Endodermal cell (in vitro differentiated cells): ENCODE measurements at regions not wholly inside any gene's neighbourhood (a gene's known extent, or its start where the extent isn't known, plus 50 kb on each side); places are given as distances from the start of the nearest gene placed in this dataset.
"Not testable (repeated sequence)": the region's sequence is repeated elsewhere in the genome, so short reads cannot be mapped to it uniquely, and the experiment has no call there.

ENCODE experiments used
- DNase-seq: peaks from one replicate; pipeline ENCODE4 v3.0.0-alpha.2; 2017
- H3K27ac ChIP-seq: 2 replicates; pipeline ENCODE4 v1.5.1; 2013; ENCODE audit warnings: mild to moderate bottlenecking, low read depth, low read length, moderate library complexity
- H3K27me3 ChIP-seq: 2 replicates; pipeline ENCODE4 v1.6.1; 2013; ENCODE audit warnings: mild to moderate bottlenecking, low read length, moderate library complexity; ENCODE audit not compliant: insufficient read depth, control insufficient read depth, poor library complexity, severe bottlenecking
- H3K36me3 ChIP-seq: 2 replicates; pipeline ENCODE4 v1.7.0; 2013; ENCODE audit warnings: mild to moderate bottlenecking, low read length, moderate library complexity; ENCODE audit not compliant: control insufficient read depth, insufficient read depth
- H3K4me1 ChIP-seq: one replicate; pipeline ENCODE4 v1.7.0; 2013; ENCODE audit warnings: low read length; ENCODE audit not compliant: control insufficient read depth, insufficient read depth
- H3K4me3 ChIP-seq: 2 replicates; pipeline ENCODE4 v1.5.1; 2013; ENCODE audit warnings: mild to moderate bottlenecking, low read length, moderate library complexity
- H3K9ac ChIP-seq: 2 replicates; pipeline ENCODE4 v1.6.1; 2013; ENCODE audit warnings: mild to moderate bottlenecking, low read length, moderate library complexity; ENCODE audit not compliant: poor library complexity, severe bottlenecking; ENCODE audit errors: extremely low read depth
- H3K9me3 ChIP-seq: 2 replicates; pipeline ENCODE4 v1.6.1; 2013; ENCODE audit warnings: mild to moderate bottlenecking, low read length, moderate library complexity; ENCODE audit not compliant: control insufficient read depth
- H3K27ac Mint-ChIP-seq: 2 replicates; pipeline ENCODE4 v1.8.0; 2020; ENCODE audit warnings: mixed read lengths
- H3K27me3 Mint-ChIP-seq: 2 replicates; pipeline ENCODE4 v1.8.0; 2021; ENCODE audit warnings: mild to moderate bottlenecking, mixed read lengths; ENCODE audit not compliant: insufficient read depth
- H3K36me3 Mint-ChIP-seq: 2 replicates; pipeline ENCODE4 v1.8.0; 2020; ENCODE audit warnings: low read depth, mixed read lengths
- H3K4me1 Mint-ChIP-seq: 2 replicates; pipeline ENCODE4 v1.8.0; 2020; ENCODE audit warnings: mixed read lengths
- H3K4me3 Mint-ChIP-seq: 2 replicates; pipeline ENCODE4 v1.8.0; 2020; ENCODE audit warnings: mild to moderate bottlenecking, moderate library complexity, mixed read lengths
- H3K9me3 Mint-ChIP-seq: 2 replicates; pipeline ENCODE4 v1.8.0; 2020; ENCODE audit warnings: mild to moderate bottlenecking, mixed read lengths
- CTCF ChIP-seq: fragments of 200-600 bp; sonication (generic); conservative IDR thresholded peaks from 2 replicates; pipeline ENCODE4 v1.5.0; 2021; ENCODE audit warnings: antibody characterized with exemption, mild to moderate bottlenecking
- WGBS, 2 experiments: methylation state at CpG; one replicate each; pipeline versions ENCODE4 v1.1.5 to v1.1.7; 2013; ENCODE audit warnings: missing lambda C conversion rate in 2 of 2, mixed read lengths in 1 of 2; ENCODE audit not compliant: insufficient coverage in 1 of 2, insufficient read length in 1 of 2; 5-methylcytosine and 5-hydroxymethylcytosine counted together

GRCh38 chr10:4902571-4903011 is 60.6 kb upstream of the AKR1C1 start:
- H3K4me1 Mint-ChIP-seq, result no peaks in the 10 kb centered on the region
- H3K36me3 Mint-ChIP-seq, result no peaks in the 10 kb centered on the region
- H3K9me3 Mint-ChIP-seq, result no peaks in the 10 kb centered on the region
- TF ChIP-seq CTCF, result no peak
- H3K4me3 ChIP-seq, result no peak overlapping the region
- no peaks in the 10 kb centered on the region for H3K27me3 Mint-ChIP-seq
- no peaks in the 10 kb centered on the region for H3K9me3 ChIP-seq
- H3K4me1 ChIP-seq, result no peaks in the 10 kb centered on the region
- no peaks in the 10 kb centered on the region for H3K36me3 ChIP-seq
- no peak overlapping the region for H3K4me3 Mint-ChIP-seq
- WGBS, 2 experiments, result 72 to 100% methylated on average over 1 to 5 of the region's 5 CpGs
- no peak overlapping the region for H3K27ac ChIP-seq
- no peak overlapping the region for H3K9ac ChIP-seq
- DNase-seq, result no peak
- no peaks in the 10 kb centered on the region for H3K27me3 ChIP-seq
- H3K27ac Mint-ChIP-seq, result peak overlapping the region; percentile 50

- H3K27ac Mint-ChIP-seq, result peak overlapping the region; percentile 50
- H3K36me3 Mint-ChIP-seq, H3K27me3 ChIP-seq, H3K9me3 ChIP-seq, H3K9ac ChIP-seq, H3K4me1 ChIP-seq, H3K27ac ChIP-seq, H3K27me3 Mint-ChIP-seq, H3K36me3 ChIP-seq, DNase-seq, H3K4me3 Mint-ChIP-seq, H3K4me1 Mint-ChIP-seq, H3K9me3 Mint-ChIP-seq, H3K4me3 ChIP-seq: not testable (repeated sequence)
- WGBS, 2 experiments, result 75 to 81% methylated on average over 6 to 7 of the region's 7 CpGs
Observed at GRCh38 chr10:4903126-4903525, 60.1 kb upstream of the AKR1C1 start.

- not testable (repeated sequence) for H3K4me1 Mint-ChIP-seq, H3K27me3 ChIP-seq, H3K4me3 Mint-ChIP-seq, H3K36me3 Mint-ChIP-seq, H3K9ac ChIP-seq, H3K27ac ChIP-seq, H3K36me3 ChIP-seq, H3K4me1 ChIP-seq, H3K27me3 Mint-ChIP-seq, H3K9me3 ChIP-seq, H3K27ac Mint-ChIP-seq, H3K4me3 ChIP-seq, DNase-seq, H3K9me3 Mint-ChIP-seq
- 100% methylated on average over 1 of the region's 2 CpGs; no CpG with 5 or more reads in 1 of the 2 experiments for WGBS, 2 experiments
Observed at GRCh38 chr10:4903675-4904074, 59.5 kb upstream of the AKR1C1 start.

GRCh38 chr10:4909118-4909517 is 54.1 kb upstream of the AKR1C1 start:
- peaks cover 11% of the 10 kb centered on the region for H3K36me3 Mint-ChIP-seq
- 83 to 94% methylated on average over 1 to 6 of the region's 6 CpGs for WGBS, 2 experiments
- peaks cover 20% of the 10 kb centered on the region for H3K9me3 Mint-ChIP-seq
- DNase-seq, result no peak
- H3K4me1 Mint-ChIP-seq, result no peaks in the 10 kb centered on the region
- no peaks in the 10 kb centered on the region for H3K4me1 ChIP-seq
- H3K9ac ChIP-seq, result no peak overlapping the region
- H3K4me3 Mint-ChIP-seq, result no peak overlapping the region
- H3K9me3 ChIP-seq, result no peaks in the 10 kb centered on the region
- no peaks in the 10 kb centered on the region for H3K36me3 ChIP-seq
- TF ChIP-seq CTCF, result no peak
- H3K27me3 ChIP-seq, result no peaks in the 10 kb centered on the region
- no peak overlapping the region for H3K27ac ChIP-seq
- no peak overlapping the region for H3K4me3 ChIP-seq
- no peaks in the 10 kb centered on the region for H3K27me3 Mint-ChIP-seq
- no peak overlapping the region for H3K27ac Mint-ChIP-seq
